Stimulated activated CD8-positive, alpha-beta memory T cell treated with anti-CD3 and anti-CD28 coated beads, Interleukin-2, amount 100 ng/mL, for 1 hour (primary cell): ENCODE measurements at regions not wholly inside any gene's neighbourhood (a gene's known extent, or its start where the extent isn't known, plus 50 kb on each side); places are given as distances from the start of the nearest gene placed in this dataset.
"Not testable (repeated sequence)": the region's sequence is repeated elsewhere in the genome, so short reads cannot be mapped to it uniquely, and the experiment has no call there.

Experiments
- DNase-seq, 2 donors: peaks; one replicate each; pipeline ENCODE4 v3.0.0-alpha.2; 2020; ENCODE audit warnings: low read depth in 2 of 2

- DNase-seq = no peak
These were observed 396.6 kb upstream of the SPRY2 start for GRCh38 chr13:80737513-80737912.

DNA sequence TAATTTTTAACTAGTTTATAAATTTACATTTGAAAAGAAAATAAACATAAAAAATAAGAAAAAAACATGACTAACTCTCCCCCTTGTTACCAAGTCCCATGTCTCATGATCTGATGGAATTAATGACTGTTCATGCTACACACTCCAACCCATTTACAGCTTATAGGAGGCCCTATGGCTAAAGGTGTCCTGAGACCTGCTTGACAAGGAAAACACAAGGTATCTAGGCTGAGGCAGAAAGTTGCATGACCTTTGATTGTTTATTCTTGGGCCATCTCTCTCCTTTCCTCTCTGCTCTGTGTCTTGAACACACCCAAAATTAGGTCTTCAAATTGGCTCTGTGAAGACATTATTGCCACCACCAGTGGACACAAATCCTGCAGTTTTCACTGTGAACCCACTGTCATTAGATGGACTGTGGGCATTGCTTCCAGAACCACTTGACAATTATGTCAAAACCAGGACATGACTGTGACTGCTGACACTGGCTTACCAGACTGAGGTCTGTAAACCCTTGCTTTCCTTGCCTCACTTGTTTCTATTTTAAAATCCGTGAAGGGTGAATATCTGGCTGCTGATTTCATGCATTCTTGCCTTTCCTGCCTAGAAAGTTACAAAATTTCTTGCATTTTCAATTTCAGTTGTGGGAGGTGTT, 386.5 kb upstream of the SPRY2 start:
- DNase-seq = no peak

DNA sequence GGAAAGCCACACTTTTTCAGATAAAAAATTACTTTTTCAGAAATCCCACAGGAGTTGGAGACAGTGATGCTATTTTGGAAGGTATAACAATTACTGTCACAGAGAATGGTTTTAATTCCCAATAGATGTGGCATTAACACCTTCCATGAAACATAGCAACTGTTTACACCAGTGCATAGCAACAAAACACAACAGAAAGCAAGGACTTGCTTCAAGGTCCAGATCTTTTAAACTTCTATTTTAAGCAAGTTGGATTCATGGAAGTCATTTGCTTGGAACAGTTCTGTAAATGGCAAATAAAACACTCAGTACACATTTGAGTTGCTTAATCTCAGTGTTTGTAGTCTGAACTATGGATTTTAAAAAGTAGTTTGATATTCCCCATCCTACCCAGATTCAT, 385.9 kb upstream of the SPRY2 start:
- DNase-seq = no peak

DNA sequence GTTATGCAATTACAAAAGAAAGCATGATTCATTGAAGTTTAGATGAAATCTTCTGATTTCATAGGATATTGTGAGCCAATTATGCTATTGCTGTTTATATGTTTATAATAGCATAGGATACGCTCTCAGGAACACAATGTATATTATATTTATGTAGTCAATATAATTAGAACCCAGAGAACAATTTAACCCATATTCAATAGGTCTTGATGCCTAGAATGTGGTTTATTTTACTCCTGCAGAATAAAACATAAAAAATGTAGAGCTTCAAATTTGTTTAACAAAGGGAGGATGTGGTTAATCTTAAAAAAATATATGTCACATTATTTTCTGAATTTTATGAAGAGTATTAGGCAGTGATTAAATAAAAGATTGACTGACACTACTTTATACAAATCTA, 380.8 kb upstream of the SPRY2 start:
- no peak for DNase-seq

DNA sequence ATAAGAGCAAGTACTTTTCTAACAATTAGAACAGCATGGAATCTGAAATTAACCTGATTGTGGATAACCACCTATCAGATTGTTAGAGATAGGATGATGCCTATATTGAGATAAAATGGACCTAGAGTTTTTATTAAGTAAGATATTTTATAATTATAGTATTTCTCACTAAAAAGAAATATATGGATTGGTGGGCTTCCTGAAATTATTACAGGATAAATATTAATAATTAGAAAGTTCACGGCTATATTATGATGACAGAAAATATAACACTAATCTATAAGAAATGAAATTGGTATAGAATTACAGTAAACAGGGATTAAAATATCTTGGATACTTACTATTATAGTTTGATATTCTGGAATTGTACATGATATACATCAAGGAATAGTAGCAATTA, 378.0 kb upstream of the SPRY2 start:
- DNase-seq = no peak

DNA sequence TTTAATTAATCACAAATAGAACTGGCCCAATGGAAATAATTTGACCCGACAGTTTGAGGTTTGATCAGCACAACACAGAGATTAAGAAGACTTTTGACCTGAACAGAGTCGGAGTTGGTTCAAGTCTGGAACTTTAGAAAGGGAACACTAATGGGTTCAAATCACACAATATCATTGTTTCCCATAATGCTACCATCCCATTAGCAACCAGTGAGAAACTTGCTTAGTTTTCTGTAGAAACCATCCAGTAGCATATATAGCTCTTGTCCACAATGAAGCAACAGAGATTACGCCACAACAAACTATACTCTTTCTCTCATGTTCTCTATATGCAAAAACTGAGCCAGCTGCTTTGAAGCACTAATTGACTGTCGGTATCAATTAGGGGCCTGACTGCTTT, 376.9 kb upstream of the SPRY2 start:
- no peak for DNase-seq

DNA sequence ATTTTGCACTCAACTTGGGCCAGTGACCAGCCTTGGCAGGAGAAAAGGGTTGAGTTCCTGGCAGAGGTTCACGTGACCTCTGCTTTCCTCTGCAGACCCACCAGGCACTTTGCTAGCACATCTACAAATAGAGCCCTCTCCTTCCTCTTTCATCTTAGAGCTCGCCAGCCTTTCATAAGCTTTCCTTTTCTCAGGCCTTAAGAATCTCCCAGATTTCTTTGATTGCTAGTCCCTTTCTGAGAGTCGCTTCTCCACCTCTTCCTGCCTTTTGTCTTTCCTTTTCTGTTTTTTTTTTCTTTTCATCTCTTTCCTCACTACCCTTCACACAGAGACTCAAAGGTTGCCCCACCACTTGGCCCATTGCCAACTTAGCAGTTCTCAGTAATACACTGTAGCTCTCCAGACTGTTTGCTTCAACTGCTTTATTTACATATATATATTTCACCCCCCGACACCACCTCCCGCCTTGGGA, 375.7 kb upstream of the SPRY2 start:
- DNase-seq = no peak

DNA sequence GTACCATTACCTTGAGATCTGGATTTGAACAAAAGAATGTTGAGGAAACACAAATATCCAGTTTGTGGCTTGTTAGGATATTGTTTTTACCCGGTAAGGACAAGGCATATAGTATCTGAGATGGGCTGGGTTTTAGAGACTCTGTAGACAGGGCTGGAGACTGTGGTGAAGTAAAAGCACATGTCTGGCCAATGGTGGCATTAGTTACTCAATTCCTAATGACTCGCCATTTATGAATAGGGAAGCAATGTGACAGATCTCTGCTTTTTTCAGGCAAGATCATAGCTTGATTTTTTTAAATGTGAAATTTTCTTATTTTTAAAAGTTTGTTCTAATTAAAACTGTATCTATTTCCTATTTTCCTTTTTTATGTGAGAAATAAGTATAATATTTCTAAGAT, 371.1 kb upstream of the SPRY2 start:
- no peak for DNase-seq

DNA sequence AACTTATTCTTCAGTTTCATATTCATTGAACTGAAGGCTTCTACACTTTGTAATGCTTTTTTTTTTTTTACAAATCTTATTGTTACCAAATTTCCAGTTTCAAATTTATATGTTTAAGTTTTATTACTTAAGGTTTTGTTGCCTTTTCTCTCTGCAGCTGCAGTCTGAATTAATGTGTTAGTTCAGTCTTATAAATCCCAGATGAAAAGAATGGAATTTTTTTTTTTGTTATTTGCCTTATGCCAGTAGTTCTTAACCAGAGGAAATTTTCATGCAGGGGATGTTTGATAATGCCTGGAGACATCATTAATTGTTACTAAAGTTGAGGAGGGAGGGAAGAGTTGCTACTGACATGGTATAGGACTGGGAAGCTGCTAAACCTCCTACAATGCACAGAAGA, 367.9 kb upstream of the SPRY2 start:
- no peak for DNase-seq

DNA sequence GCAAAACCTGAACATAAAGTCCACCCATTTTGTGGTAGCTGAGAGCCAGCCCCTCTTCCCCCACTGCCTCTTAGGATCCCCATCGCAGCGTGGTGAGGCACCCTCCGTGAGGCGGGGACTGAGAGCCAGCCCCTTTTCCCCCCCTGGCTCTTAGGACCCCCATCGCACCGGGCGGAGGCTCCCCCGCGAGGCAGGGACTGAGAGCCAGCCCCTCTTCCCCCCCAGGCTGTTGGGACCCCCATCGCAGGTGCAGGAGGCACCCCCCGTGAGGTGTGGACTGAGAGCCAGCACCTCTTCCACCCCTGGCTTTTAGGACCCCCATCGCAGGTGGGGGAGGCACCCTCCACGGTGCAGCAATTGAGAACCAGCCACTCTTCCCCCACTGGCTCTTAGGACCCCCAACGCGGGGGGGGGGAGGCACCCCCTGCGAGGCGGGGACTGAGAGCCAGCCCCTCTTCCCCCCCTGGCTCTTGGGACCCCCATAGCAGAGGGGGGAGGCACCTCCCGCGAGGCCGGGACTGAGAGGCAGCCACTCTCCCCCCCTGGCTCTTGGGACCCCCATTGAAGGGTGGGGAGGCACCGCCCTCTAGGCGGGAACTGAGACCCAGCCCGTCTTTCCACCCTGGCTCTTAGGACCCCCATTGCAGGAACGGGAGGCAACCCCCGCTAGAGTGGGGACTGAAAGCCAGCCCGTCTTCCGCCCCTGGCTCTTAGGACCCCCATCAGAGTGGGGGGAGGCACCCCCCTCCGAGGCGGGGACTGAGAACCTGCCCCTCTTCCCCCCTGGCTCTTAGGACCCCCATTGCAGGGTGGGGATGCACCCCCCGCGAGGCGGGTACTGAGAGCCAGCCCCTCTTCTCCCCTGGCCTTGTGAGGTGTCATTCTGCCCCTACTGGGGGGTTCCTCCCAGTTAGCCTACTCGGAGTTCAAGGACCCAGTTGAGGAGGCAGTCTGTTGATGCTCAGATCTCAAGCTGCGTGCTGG, 366.4 kb upstream of the SPRY2 start:
- no peak for DNase-seq

DNA sequence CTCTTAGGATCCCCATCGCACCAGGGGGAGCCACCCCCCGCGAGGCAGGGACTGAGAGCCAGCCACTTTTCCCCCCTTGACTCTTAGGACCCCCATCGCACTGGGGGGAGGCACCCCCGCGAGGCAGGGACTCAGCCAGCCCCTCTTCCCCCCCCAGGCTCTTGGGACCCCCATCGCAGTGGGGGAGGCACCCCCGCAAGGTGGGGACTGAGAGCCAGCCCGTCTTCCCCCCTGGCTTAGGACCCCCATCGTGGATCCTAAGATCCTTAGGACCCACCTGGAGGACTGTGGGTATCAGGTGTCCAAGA, 365.2 kb upstream of the SPRY2 start:
- no peak for DNase-seq

GRCh38 chr13:80705371-80706163, 364.6 kb upstream of the SPRY2 start:
- no peak for DNase-seq

DNA sequence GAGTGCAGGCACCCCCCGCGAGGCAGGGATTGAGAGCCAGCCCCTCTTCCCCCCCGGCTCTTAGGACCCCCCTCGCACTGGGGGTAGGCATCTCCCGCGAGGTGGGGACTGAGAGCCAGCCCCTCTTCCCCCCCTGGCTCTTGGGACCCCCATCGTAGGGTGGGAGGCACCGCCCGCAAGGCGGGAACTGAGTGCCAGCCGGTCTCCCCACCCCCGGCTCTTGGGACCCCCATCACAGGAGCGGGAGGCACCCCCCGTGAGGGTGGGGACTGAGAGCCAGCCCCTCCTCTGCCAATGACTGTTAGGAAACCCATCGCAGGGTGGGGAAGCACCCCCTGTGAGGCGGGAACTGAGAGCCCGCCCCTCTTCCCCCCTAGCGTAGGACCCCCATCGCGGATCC, 363.4 kb upstream of the SPRY2 start:
- no peak for DNase-seq

GRCh38 chr13:80695841-80696240, 354.9 kb upstream of the SPRY2 start:
- DNase-seq = no peak

GRCh38 chr13:80691814-80692213, 350.9 kb upstream of the SPRY2 start:
- not testable (repeated sequence) for DNase-seq

- no peak for DNase-seq
These were observed 349.3 kb upstream of the SPRY2 start for GRCh38 chr13:80690208-80690607.

DNA sequence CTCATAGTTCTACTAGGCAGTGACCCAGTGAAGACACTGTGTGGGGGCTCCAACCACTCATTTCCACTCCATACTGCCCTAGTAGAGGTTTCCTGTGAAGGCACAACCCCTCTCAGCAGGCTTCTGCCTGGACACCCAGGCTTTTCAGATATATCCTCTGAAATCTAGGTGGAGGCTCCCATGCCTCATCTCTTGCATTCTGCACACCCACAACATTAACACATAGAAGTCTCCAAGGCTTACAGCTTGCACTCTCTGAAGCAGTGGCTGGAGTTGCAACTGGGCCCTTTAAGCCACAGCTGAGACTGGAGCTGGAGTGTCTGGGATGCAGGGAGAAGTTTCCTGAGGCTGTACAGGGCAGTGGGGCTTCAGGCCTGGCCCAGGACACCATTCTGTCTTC, 347.7 kb upstream of the SPRY2 start:
- DNase-seq = no peak

DNA sequence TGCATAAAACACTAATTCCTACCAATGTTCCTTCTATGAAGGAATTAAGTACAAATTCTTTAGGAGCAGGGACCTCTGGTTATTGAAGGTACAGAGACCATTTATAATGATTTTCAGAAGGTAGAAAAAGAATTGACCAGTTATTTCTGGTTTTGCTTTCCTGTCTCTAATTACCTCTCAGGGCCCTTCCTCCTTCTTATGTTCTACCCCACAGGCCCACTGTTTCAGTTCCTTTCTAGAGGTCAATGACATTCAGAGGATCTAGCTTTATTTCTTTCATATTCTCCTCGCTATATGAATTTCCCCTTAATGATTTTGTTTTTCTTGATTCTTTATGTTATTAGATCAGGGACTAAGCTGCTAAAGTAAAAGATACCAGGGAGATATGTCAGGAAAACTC, 345.0 kb upstream of the SPRY2 start:
- DNase-seq = no peak

GRCh38 chr13:80684217-80684991, 343.5 kb upstream of the SPRY2 start:
- no peak for DNase-seq

- DNase-seq = no peak
These were observed 339.9 kb upstream of the SPRY2 start for GRCh38 chr13:80680786-80681366.

GRCh38 chr13:80679423-80679822, 338.5 kb upstream of the SPRY2 start:
- no peak for DNase-seq
